Vagina (tissue), 2 donors: ENCODE measurements at regions not wholly inside any gene's neighbourhood (a gene's known extent, or its start where the extent isn't known, plus 50 kb on each side); places are given as distances from the start of the nearest gene placed in this dataset.

Experiments used
- DNase-seq, 2 donors: peaks; one replicate each; pipeline ENCODE4 v3.0.0-alpha.2; 2017; ENCODE audit errors: extremely low spot score in 2 of 2
- H3K27ac ChIP-seq: fragments of 200-600 bp; sonication (generic); one replicate; pipeline ENCODE4 v1.5.1; 2019
- H3K27me3 ChIP-seq: fragments of 200-600 bp; sonication (generic); one replicate; pipeline ENCODE4 v1.5.1; 2019
- H3K36me3 ChIP-seq, 2 donors: fragments of 200-600 bp; sonication (generic); one replicate each; pipeline ENCODE4 v1.5.1; 2017 to 2019
- H3K4me1 ChIP-seq: fragments of 200-600 bp; sonication (generic); one replicate; pipeline ENCODE4 v1.5.1; 2019
- H3K4me3 ChIP-seq, 2 donors: fragments of 200-600 bp; sonication (generic); 1 replicate in 1 of 2; 2 replicates in 1 of 2; pipeline ENCODE4 v1.5.1; 2016 to 2019
- H3K9me3 ChIP-seq: fragments of 200-600 bp; sonication (generic); one replicate; pipeline ENCODE4 v1.5.1; 2019
- CTCF ChIP-seq, 3 experiments: fragments of 450-650 bp in 2 of 3; fragments of 200-600 bp in 1 of 3; sonication (generic) in 1 of 3; IDR thresholded peaks; one replicate each; pipeline ENCODE4 v1.5.1; 2017 to 2019; ENCODE audit warnings: antibody characterized with exemption in 3 of 3, mild to moderate bottlenecking in 2 of 3, moderate library complexity in 2 of 3
- POLR2A ChIP-seq, 2 donors: fragments of 450-650 bp; IDR thresholded peaks; one replicate each; pipeline ENCODE4 v1.6.1; 2017; ENCODE audit warnings: antibody characterized with exemption in 2 of 2, mild to moderate bottlenecking in 2 of 2, moderate library complexity in 2 of 2
- POLR2AphosphoS5 ChIP-seq, 2 donors: sonication (generic); formaldehyde crosslinking; IDR thresholded peaks; one replicate each; pipeline ENCODE4 v1.9.0; 2017; ENCODE audit warnings: antibody characterized with exemption in 2 of 2, mild to moderate bottlenecking in 2 of 2, low read depth in 1 of 2; ENCODE audit not compliant: insufficient read depth in 1 of 2
- intact Hi-C: fragments of 100-400 bp; cut with DNase I; formaldehyde crosslinking; loops from one replicate; pipeline ENCODE4 v1.15.1; 2023

- H3K27ac ChIP-seq, result no peak overlapping the region
- no peaks in the 10 kb centered on the region for H3K27me3 ChIP-seq
- no peaks in the 10 kb centered on the region for H3K4me1 ChIP-seq
- no peaks in the 10 kb centered on the region for H3K36me3 ChIP-seq
- DNase-seq, result peak; percentile 56 to 84
- TF ChIP-seq POLR2AphosphoS5 (IDR thresholded peaks at IDR 0.05; ENCODE audit: insufficient read depth in 1 of 2, low read depth in 1 of 2), result no peak
- no peak for TF ChIP-seq CTCF (IDR thresholded peaks at IDR 0.05)
- no peak for TF ChIP-seq POLR2A (IDR thresholded peaks at IDR 0.05)
- intact Hi-C loops, result no loop called here
- H3K4me3 ChIP-seq, result no peak overlapping the region
- H3K9me3 ChIP-seq, result no peaks in the 10 kb centered on the region
Observed at GRCh38 chr22:20654343-20655208, 119.3 kb upstream of the SERPIND1 start.

- no peak overlapping the region for H3K27ac ChIP-seq
- no peaks in the 10 kb centered on the region for H3K9me3 ChIP-seq
- H3K27me3 ChIP-seq, result no peaks in the 10 kb centered on the region
- no peaks in the 10 kb centered on the region for H3K36me3 ChIP-seq
- no peaks in the 10 kb centered on the region for H3K4me1 ChIP-seq
- no peak for TF ChIP-seq CTCF (IDR thresholded peaks at IDR 0.05)
- no peak for TF ChIP-seq POLR2A (IDR thresholded peaks at IDR 0.05)
- no peak for TF ChIP-seq POLR2AphosphoS5 (IDR thresholded peaks at IDR 0.05; ENCODE audit: insufficient read depth in 1 of 2, low read depth in 1 of 2)
- intact Hi-C loops, result no loop called here
- H3K4me3 ChIP-seq, result no peak overlapping the region
- DNase-seq, result no peak
Observed at GRCh38 chr22:20655623-20656022, 118.3 kb upstream of the SERPIND1 start.

GRCh38 chr22:20656516-20656901 is 117.4 kb upstream of the SERPIND1 start:
- Histone ChIP-seq H3K4me1 (no peaks in the 10 kb centered on the region), H3K4me3 (no peak overlapping the region), H3K36me3 (no peaks in the 10 kb centered on the region), H3K9me3 (no peaks in the 10 kb centered on the region), H3K27ac (no peak overlapping the region), H3K27me3 (no peaks in the 10 kb centered on the region)
- intact Hi-C loops, result no loop called here
- TF ChIP-seq CTCF (IDR thresholded peaks at IDR 0.05) (no peak), POLR2AphosphoS5 (IDR thresholded peaks at IDR 0.05; ENCODE audit: insufficient read depth in 1 of 2, low read depth in 1 of 2) (no peak), POLR2A (IDR thresholded peaks at IDR 0.05) (no peak)
- DNase-seq, result peak; percentile 52 to 58

GRCh38 chr22:20656902-20657836 is 116.7 kb upstream of the SERPIND1 start:
- no peaks in the 10 kb centered on the region for H3K4me1 ChIP-seq
- no peak overlapping the region for H3K27ac ChIP-seq
- H3K4me3 ChIP-seq, result no peak overlapping the region
- no peaks in the 10 kb centered on the region for H3K9me3 ChIP-seq
- intact Hi-C loops, result no loop called here
- DNase-seq, result peak; percentile 25 to 42
- no peaks in the 10 kb centered on the region for H3K27me3 ChIP-seq
- TF ChIP-seq CTCF (IDR thresholded peaks at IDR 0.05), result no peak
- no peak for TF ChIP-seq POLR2AphosphoS5 (IDR thresholded peaks at IDR 0.05; ENCODE audit: insufficient read depth in 1 of 2, low read depth in 1 of 2)
- TF ChIP-seq POLR2A (IDR thresholded peaks at IDR 0.05), result no peak
- H3K36me3 ChIP-seq, result no peaks in the 10 kb centered on the region
